Right lobe of liver (tissue), 4 donors: ENCODE measurements at regions not wholly inside any gene's neighbourhood (a gene's known extent, or its start where the extent isn't known, plus 50 kb on each side); places are given as distances from the start of the nearest gene placed in this dataset.
"Not testable (repeated sequence)": the region's sequence is repeated elsewhere in the genome, so short reads cannot be mapped to it uniquely, and the experiment has no call there.

Experiments
- POLR2A ChIP-seq: fragments of 450-650 bp; IDR thresholded peaks from one replicate; pipeline ENCODE4 v1.6.1; 2017; ENCODE audit warnings: antibody characterized with exemption, mild to moderate bottlenecking
- TF ChIP-seq, protein P1 (sequence below), 4 donors: fragments of 200-600 bp in 3 of 4; fragments of 450-650 bp in 1 of 4; IDR thresholded peaks; one replicate each; pipeline versions ENCODE4 v1.5.1 to v1.8.0; 2016 to 2022; ENCODE audit warnings: antibody characterized with exemption in 4 of 4, mild to moderate bottlenecking in 2 of 4
- donor health status: DM: no; HTN: no; CAD: no.
- donor health status: DM: no; HTN: no; CAD: no.
- donor health status: DM: no; HTN: yes; CAD: no.

DNA sequence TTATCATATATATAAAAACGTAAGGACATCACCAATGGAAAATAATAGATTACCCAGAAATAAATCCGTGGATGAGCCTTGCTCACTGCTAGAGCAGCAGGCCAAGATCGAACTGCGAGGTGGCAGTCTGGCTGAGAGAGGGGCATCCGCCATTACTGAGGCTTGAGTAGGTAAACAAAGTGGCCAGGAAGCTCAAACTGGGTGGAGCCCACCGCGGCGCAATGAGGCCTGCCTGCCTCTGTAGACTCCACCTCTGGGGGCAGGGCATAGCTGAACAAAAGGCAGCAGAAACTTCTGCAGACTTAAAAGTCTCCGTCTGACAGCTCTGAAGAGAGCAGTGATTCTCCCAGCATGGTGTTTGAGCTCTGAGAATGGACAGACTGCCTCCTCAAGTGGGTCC, 1018.0 kb upstream of the SLC39A10 start:
- TF ChIP-seq, protein P1, sequence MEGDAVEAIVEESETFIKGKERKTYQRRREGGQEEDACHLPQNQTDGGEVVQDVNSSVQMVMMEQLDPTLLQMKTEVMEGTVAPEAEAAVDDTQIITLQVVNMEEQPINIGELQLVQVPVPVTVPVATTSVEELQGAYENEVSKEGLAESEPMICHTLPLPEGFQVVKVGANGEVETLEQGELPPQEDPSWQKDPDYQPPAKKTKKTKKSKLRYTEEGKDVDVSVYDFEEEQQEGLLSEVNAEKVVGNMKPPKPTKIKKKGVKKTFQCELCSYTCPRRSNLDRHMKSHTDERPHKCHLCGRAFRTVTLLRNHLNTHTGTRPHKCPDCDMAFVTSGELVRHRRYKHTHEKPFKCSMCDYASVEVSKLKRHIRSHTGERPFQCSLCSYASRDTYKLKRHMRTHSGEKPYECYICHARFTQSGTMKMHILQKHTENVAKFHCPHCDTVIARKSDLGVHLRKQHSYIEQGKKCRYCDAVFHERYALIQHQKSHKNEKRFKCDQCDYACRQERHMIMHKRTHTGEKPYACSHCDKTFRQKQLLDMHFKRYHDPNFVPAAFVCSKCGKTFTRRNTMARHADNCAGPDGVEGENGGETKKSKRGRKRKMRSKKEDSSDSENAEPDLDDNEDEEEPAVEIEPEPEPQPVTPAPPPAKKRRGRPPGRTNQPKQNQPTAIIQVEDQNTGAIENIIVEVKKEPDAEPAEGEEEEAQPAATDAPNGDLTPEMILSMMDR (IDR thresholded peaks at IDR 0.05) = not testable (repeated sequence)
- not testable (repeated sequence) for TF ChIP-seq POLR2A
